T47D (cell line): ENCODE measurements at regions not wholly inside any gene's neighbourhood (a gene's known extent, or its start where the extent isn't known, plus 50 kb on each side); places are given as distances from the start of the nearest gene placed in this dataset.

Source experiments
- DNase-seq, 2 experiments: peaks; one replicate each; pipeline versions ENCODE4 v3.0.0 to v3.0.0-alpha.2; 2011 to 2012; ENCODE audit warnings: low read depth in 1 of 2, low spot score in 1 of 2
- JUND ChIP-seq: IDR thresholded peaks from 2 replicates; pipeline ENCODE4 v1.6.1; 2012; ENCODE audit warnings: low read depth
- in situ Hi-C: cut with HindIII; loops from 2 replicates; pipeline ENCODE4 v1.10.0; 2016; ENCODE audit warnings: low sequenced_read_pairs, low pct_unique_long_range_greater_than_20kb

- DNase-seq, result no peak
- in situ Hi-C loops, result no loop called here
- TF ChIP-seq JUND, result no peak
Observed at GRCh38 chr7:88523645-88524044, 217.0 kb upstream of the STEAP4 start.

GRCh38 chr7:88522771-88523293, 216.1 kb upstream of the STEAP4 start:
- DNase-seq, result no peak
- in situ Hi-C loops, result no loop called here
- TF ChIP-seq JUND, result no peak

GRCh38 chr7:88516429-88516828, 209.7 kb upstream of the STEAP4 start:
- TF ChIP-seq JUND, result no peak
- in situ Hi-C loops, result no loop called here
- DNase-seq, result no peak

- in situ Hi-C loops, result no loop called here
- DNase-seq, result no peak
- TF ChIP-seq JUND, result no peak
Observed at GRCh38 chr7:88515301-88515700, 208.6 kb upstream of the STEAP4 start.

- in situ Hi-C loops, result no loop called here
- TF ChIP-seq JUND, result no peak
- DNase-seq, result no peak
Observed at GRCh38 chr7:88509341-88509740, 202.6 kb upstream of the STEAP4 start.

GRCh38 chr7:88500131-88500530, 193.4 kb upstream of the STEAP4 start:
- no peak for TF ChIP-seq JUND
- in situ Hi-C loops, result no loop called here
- DNase-seq, result peak in 1 of 2 experiments; percentile 1

GRCh38 chr7:88495881-88496725, 189.4 kb upstream of the STEAP4 start:
- DNase-seq, result no peak
- no peak for TF ChIP-seq JUND
- in situ Hi-C loops, result no loop called here

- no peak for TF ChIP-seq JUND
- DNase-seq, result no peak
- in situ Hi-C loops, result no loop called here
Observed at GRCh38 chr7:88492153-88492552, 185.5 kb upstream of the STEAP4 start.

GRCh38 chr7:88490874-88491273, 184.2 kb upstream of the STEAP4 start:
- no peak for TF ChIP-seq JUND
- in situ Hi-C loops, result no loop called here
- no peak for DNase-seq

- no peak for TF ChIP-seq JUND
- in situ Hi-C loops, result no loop called here
- no peak for DNase-seq
Observed at GRCh38 chr7:88490161-88490560, 183.5 kb upstream of the STEAP4 start.

- DNase-seq, result no peak
- TF ChIP-seq JUND, result no peak
- in situ Hi-C loops, result no loop called here
Observed at GRCh38 chr7:88485821-88486220, 179.1 kb upstream of the STEAP4 start.

- in situ Hi-C loops, result no loop called here
- no peak for DNase-seq
- TF ChIP-seq JUND, result no peak
Observed at GRCh38 chr7:88484551-88484950, 177.9 kb upstream of the STEAP4 start.

- DNase-seq, result no peak
- TF ChIP-seq JUND, result no peak
- in situ Hi-C loops, result no loop called here
Observed at GRCh38 chr7:88480896-88481295, 174.2 kb upstream of the STEAP4 start.
